ENCODE measurements at regions not wholly inside any gene's neighbourhood (a gene's known extent, or its start where the extent isn't known, plus 50 kb on each side); places are given as distances from the start of the nearest gene placed in this dataset.
"Not testable (repeated sequence)": the region's sequence is repeated elsewhere in the genome, so short reads cannot be mapped to it uniquely, and the experiment has no call there.

DNA sequence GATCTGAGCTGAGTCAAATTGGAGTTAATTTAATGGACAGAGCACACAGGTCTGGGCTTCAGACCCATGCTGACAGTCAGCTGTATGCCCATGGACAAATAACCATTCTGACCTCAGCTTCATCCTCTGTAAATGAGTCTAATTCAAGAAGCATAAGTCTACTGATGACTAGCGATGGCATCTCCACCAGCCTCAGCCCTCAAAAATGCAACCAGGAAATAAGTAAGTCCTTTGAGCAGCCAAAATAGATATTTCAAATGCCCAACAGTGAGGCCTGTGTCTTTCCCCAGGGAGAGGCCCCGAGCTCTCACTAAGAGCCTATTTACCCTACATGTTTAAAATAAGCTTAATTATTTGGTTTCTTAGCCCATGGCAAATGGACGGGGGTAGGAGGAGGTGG is 114.2 kb upstream of the MTHFD1L start:
- H3K36me3 ChIP-seq, result no peaks in the 10 kb centered on the region
- no peak overlapping the region for H3K4me3 ChIP-seq
- H3K27ac ChIP-seq, result no peak overlapping the region
- H3K4me1 ChIP-seq, result no peaks in the 10 kb centered on the region
- H3K27me3 ChIP-seq, result no peaks in the 10 kb centered on the region
- TF ChIP-seq, protein P1, sequence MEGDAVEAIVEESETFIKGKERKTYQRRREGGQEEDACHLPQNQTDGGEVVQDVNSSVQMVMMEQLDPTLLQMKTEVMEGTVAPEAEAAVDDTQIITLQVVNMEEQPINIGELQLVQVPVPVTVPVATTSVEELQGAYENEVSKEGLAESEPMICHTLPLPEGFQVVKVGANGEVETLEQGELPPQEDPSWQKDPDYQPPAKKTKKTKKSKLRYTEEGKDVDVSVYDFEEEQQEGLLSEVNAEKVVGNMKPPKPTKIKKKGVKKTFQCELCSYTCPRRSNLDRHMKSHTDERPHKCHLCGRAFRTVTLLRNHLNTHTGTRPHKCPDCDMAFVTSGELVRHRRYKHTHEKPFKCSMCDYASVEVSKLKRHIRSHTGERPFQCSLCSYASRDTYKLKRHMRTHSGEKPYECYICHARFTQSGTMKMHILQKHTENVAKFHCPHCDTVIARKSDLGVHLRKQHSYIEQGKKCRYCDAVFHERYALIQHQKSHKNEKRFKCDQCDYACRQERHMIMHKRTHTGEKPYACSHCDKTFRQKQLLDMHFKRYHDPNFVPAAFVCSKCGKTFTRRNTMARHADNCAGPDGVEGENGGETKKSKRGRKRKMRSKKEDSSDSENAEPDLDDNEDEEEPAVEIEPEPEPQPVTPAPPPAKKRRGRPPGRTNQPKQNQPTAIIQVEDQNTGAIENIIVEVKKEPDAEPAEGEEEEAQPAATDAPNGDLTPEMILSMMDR (IDR thresholded peaks at IDR 0.05), result no peak
- H3K9me3 ChIP-seq, result no peaks in the 10 kb centered on the region
- no peak for DNase-seq (ENCODE audit: low spot score)

DNA sequence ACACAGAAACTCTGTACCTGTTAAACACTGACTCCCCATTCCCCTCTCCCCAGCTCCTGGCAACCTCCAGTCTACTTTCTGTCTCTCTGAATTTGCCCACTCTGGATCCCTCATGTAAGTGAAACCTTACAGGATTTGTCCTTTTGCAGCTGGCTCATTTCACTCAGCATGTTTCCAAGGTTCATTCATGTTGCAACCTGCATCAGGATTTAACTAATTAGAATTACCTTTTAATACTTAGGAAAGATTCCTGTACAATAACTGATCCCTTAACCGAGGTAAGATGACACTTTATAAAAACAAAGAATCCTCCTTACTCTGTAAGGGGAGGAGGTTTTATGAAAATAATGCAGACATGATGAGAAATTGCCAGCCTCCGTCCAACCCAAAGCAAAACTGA is 113.1 kb upstream of the MTHFD1L start:
- Histone ChIP-seq H3K4me1 (no peaks in the 10 kb centered on the region), H3K27me3 (no peaks in the 10 kb centered on the region), H3K36me3 (no peaks in the 10 kb centered on the region), H3K9me3 (no peaks in the 10 kb centered on the region), H3K4me3 (no peak overlapping the region), H3K27ac (no peak overlapping the region)
- TF ChIP-seq, protein P1 (IDR thresholded peaks at IDR 0.05), result no peak
- DNase-seq (ENCODE audit: low spot score), result no peak

DNA sequence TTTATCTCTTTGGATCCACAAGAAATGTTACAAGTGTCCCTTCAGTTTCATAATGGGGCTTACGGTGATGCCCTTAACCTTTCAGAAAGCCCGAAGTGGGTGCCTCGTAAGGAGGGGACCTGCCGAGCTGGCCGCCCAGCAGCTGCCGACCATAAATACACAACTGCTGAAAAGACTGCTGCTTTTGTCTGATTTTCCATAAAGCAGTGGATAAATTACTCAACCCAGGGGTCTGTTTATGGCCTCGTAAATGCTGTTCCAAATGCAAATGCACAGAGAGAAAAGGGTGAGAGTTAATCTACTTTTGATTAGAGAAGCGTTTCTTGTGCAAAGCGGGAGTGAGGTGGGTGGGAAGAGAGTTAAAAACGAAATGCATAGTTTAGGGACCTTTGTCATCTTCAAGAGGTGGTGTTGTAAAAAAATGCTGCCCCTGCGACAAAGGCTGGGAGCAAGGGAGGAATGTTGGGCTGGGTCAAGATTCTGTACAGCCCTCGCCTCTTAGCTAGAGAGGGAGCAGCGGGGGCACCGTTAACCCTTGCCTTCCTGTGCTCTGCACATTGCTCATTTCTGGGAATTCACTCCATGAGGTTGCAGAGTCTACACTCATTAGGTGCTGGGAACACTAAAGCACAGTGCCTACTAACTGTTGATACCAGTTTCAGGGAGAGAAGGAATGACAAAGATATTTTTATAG is 112.0 kb upstream of the MTHFD1L start:
- Histone ChIP-seq H3K9me3 (no peaks in the 10 kb centered on the region), H3K27ac (no peak overlapping the region), H3K36me3 (no peaks in the 10 kb centered on the region), H3K4me3 (no peak overlapping the region), H3K4me1 (no peaks in the 10 kb centered on the region), H3K27me3 (no peaks in the 10 kb centered on the region)
- no peak for DNase-seq (ENCODE audit: low spot score)
- TF ChIP-seq, protein P1 (IDR thresholded peaks at IDR 0.05), result no peak

DNA sequence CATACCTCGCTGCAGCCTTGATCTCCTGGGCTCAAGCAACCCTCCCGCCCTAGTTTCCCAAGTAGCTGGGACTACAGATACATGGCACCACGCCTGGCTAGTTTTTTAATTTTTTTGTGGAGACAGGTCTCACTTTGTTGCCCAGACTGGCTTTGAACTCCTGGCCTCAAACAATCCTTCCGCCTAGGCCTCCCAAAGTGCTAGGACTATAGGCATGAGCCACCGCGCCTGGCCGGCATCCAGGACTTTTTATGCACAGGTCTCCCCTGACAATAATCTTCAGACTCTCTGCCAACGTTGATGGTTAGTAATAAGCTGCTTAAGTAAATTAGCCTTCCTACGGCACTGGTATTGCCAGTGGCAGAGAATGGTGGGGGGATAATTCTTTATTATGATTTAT is 110.5 kb upstream of the MTHFD1L start:
- Histone ChIP-seq H3K4me3 (no peak overlapping the region), H3K4me1 (no peaks in the 10 kb centered on the region), H3K27ac (peak overlapping the region; percentile 16 to 42), H3K9me3 (no peaks in the 10 kb centered on the region), H3K27me3 (no peaks in the 10 kb centered on the region), H3K36me3 (no peaks in the 10 kb centered on the region)
- TF ChIP-seq, protein P1 (IDR thresholded peaks at IDR 0.05), result no peak
- no peak for DNase-seq (ENCODE audit: low spot score)

DNA sequence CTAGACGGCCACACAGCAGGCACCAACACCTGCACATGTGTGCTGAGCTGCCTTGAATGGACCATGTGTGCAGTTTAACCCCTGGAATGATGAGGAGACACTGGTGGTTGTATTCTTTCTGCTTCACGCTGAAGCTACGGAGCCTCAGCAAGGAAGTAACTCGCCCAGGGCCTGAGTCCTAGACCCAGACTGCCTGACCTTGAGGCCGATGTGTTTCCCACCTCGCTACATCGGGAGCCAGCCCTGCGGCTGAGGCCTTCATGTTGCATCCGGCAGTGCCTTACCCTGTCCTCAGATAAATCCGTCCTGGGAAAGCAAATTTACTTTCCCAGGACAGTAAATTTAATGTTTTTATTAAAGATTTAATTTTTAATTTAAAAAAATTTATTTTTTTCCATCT is 110.0 kb upstream of the MTHFD1L start:
- H3K27me3 ChIP-seq, result no peaks in the 10 kb centered on the region
- no peaks in the 10 kb centered on the region for H3K4me1 ChIP-seq
- peak overlapping the region; percentile 16 to 42 for H3K27ac ChIP-seq
- DNase-seq (ENCODE audit: low spot score), result no peak
- H3K36me3 ChIP-seq, result no peaks in the 10 kb centered on the region
- H3K9me3 ChIP-seq, result no peaks in the 10 kb centered on the region
- TF ChIP-seq, protein P1 (IDR thresholded peaks at IDR 0.05), result no peak
- no peak overlapping the region for H3K4me3 ChIP-seq

DNA sequence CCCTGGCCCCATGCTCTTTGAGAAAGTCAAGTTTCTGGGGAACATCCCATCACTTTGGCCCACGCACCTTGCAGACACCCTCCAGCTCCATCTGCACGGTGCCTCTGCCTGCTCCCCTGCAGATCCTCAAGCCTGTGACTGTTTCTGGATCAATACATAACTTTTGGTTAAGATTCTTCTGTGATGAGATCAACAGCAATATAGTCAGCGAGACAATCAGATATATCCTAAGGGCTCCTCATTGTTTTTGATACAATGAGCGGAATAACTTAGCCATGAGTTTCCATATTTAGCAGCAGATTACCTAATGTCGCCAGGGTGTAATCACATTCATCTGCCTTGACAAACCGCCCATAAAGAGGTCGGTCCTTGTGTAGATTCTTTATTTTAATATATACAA is 109.3 kb upstream of the MTHFD1L start:
- Histone ChIP-seq H3K4me3 (no peak overlapping the region), H3K36me3 (no peaks in the 10 kb centered on the region), H3K9me3 (no peaks in the 10 kb centered on the region), H3K27me3 (no peaks in the 10 kb centered on the region), H3K4me1 (no peaks in the 10 kb centered on the region), H3K27ac (peak overlapping the region; percentile 35 to 42)
- no peak for DNase-seq (ENCODE audit: low spot score)
- TF ChIP-seq, protein P1 (IDR thresholded peaks at IDR 0.05), result no peak

DNA sequence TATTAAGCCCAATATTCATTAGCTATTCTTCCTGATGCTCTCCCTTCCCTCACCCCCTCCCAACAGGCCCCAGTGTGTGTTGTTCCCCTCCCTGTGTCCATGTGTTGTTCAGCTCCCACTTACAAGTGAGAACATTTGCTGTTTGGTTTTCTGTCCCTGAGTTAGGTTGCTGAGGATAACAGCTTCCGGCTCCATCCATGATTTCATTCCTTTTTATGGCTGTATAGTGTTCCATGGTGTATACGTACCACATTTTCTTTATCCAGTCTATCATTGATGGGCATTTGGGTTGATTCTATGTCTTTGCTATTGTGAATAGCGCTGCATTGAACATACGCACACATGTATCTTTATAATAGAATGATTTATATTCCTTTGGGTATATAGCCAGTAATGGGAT is 107.7 kb upstream of the MTHFD1L start:
- not testable (repeated sequence) for H3K27ac ChIP-seq; DNase-seq (ENCODE audit: low spot score); H3K9me3 ChIP-seq; H3K36me3 ChIP-seq; H3K4me1 ChIP-seq; H3K27me3 ChIP-seq; H3K4me3 ChIP-seq

All from right atrium auricular region (tissue), 2 donors.